Osteoblast (primary cell): ENCODE measurements at regions not wholly inside any gene's neighbourhood (a gene's known extent, or its start where the extent isn't known, plus 50 kb on each side); places are given as distances from the start of the nearest gene placed in this dataset.

Source experiments
- DNase-seq: peaks from one replicate; pipeline ENCODE4 v3.0.0; 2011; ENCODE audit warnings: low spot score, mixed read lengths; ENCODE audit not compliant: insufficient read length; ENCODE audit errors: missing footprints
- H2AFZ ChIP-seq: 2 replicates; pipeline ENCODE4 v1.6.0; 2011; ENCODE audit warnings: mild to moderate bottlenecking, low read length
- H3K27ac ChIP-seq: 2 replicates; pipeline ENCODE4 v1.5.1; 2011; ENCODE audit warnings: mild to moderate bottlenecking, low read depth, low read length, moderate library complexity
- H3K27me3 ChIP-seq: 2 replicates; pipeline ENCODE4 v1.6.0; 2012; ENCODE audit warnings: mild to moderate bottlenecking, control low read depth, inconsistent platforms, low read length, moderate library complexity; ENCODE audit not compliant: insufficient read depth
- H3K36me3 ChIP-seq: 2 replicates; pipeline ENCODE4 v1.5.1; 2011; ENCODE audit warnings: mild to moderate bottlenecking, low read length, control low read depth, moderate library complexity; ENCODE audit not compliant: insufficient read depth
- H3K4me1 ChIP-seq: 2 replicates; pipeline ENCODE4 v1.5.1; 2011; ENCODE audit warnings: mild to moderate bottlenecking, low read length, control low read depth, moderate library complexity; ENCODE audit not compliant: insufficient read depth
- H3K4me2 ChIP-seq: 2 replicates; pipeline ENCODE4 v1.6.0; 2011; ENCODE audit warnings: mild to moderate bottlenecking, low read length; ENCODE audit not compliant: insufficient read depth
- H3K4me3 ChIP-seq: fragments of 200-600 bp; sonication (generic); 3 replicates; pipeline ENCODE4 v1.5.1; 2012; ENCODE audit warnings: mild to moderate bottlenecking, low read length, inconsistent platforms; ENCODE audit not compliant: insufficient read depth
- H3K79me2 ChIP-seq: 2 replicates; pipeline ENCODE4 v1.6.0; 2012; ENCODE audit warnings: mild to moderate bottlenecking, low read length, control low read depth, inconsistent platforms; ENCODE audit not compliant: insufficient read depth
- H3K9me3 ChIP-seq: 2 replicates; pipeline ENCODE4 v1.5.1; 2011; ENCODE audit warnings: low read depth, low read length, control low read depth
- H4K20me1 ChIP-seq: 2 replicates; pipeline ENCODE4 v1.6.0; 2012; ENCODE audit warnings: mild to moderate bottlenecking, low read length, control low read depth; ENCODE audit not compliant: insufficient read depth
- TF ChIP-seq, protein P1 (sequence below): IDR thresholded peaks from 2 replicates; pipeline ENCODE4 v1.5.1; 2011; ENCODE audit warnings: mild to moderate bottlenecking, low read depth, low read length, moderate library complexity; ENCODE audit errors: extremely low read depth

GRCh38 chr4:18197467-18197866 lies 175.9 kb upstream of the LCORL start:
- no peak for DNase-seq
- Histone ChIP-seq H3K4me2 (no peak overlapping the region), H3K9me3 (no peaks in the 10 kb centered on the region), H3K27ac (no peak overlapping the region), H3K4me3 (no peak overlapping the region), H3K4me1 (no peaks in the 10 kb centered on the region), H4K20me1 (no peaks in the 10 kb centered on the region), H3K36me3 (no peaks in the 10 kb centered on the region), H3K27me3 (no peaks in the 10 kb centered on the region), H3K79me2 (no peaks in the 10 kb centered on the region), H2AFZ (no peak overlapping the region)
- TF ChIP-seq, protein P1, sequence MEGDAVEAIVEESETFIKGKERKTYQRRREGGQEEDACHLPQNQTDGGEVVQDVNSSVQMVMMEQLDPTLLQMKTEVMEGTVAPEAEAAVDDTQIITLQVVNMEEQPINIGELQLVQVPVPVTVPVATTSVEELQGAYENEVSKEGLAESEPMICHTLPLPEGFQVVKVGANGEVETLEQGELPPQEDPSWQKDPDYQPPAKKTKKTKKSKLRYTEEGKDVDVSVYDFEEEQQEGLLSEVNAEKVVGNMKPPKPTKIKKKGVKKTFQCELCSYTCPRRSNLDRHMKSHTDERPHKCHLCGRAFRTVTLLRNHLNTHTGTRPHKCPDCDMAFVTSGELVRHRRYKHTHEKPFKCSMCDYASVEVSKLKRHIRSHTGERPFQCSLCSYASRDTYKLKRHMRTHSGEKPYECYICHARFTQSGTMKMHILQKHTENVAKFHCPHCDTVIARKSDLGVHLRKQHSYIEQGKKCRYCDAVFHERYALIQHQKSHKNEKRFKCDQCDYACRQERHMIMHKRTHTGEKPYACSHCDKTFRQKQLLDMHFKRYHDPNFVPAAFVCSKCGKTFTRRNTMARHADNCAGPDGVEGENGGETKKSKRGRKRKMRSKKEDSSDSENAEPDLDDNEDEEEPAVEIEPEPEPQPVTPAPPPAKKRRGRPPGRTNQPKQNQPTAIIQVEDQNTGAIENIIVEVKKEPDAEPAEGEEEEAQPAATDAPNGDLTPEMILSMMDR, result no peak

GRCh38 chr4:18194278-18194677 lies 172.7 kb upstream of the LCORL start:
- TF ChIP-seq, protein P1, result no peak
- Histone ChIP-seq H3K27me3 (no peaks in the 10 kb centered on the region), H3K79me2 (no peaks in the 10 kb centered on the region), H3K27ac (no peak overlapping the region), H3K4me3 (no peak overlapping the region), H2AFZ (no peak overlapping the region), H4K20me1 (no peaks in the 10 kb centered on the region), H3K9me3 (no peaks in the 10 kb centered on the region), H3K4me1 (no peaks in the 10 kb centered on the region), H3K36me3 (no peaks in the 10 kb centered on the region), H3K4me2 (no peak overlapping the region)
- DNase-seq, result no peak

DNA sequence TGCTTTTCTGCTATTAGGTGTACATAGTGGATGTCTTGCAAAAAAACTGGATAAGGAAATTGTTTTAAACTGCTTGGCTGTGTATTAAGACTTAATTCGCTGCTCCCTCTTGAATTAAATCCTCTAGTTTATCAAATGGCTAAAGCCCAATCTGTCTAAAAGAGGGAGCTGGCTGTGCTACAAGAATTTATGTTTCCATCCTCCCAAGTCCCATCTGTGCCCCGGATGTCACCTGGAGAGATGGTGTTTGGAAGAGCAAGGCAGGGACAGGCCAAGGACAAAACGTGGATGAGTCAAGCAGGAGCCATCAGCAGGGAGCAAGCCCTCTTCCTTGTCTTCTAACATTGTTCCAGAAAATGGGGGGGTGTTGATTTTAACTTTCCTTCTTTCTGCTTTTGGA lies 171.3 kb upstream of the LCORL start:
- Histone ChIP-seq H3K4me3 (no peak overlapping the region), H3K4me2 (no peak overlapping the region), H3K36me3 (no peaks in the 10 kb centered on the region), H2AFZ (no peak overlapping the region), H3K9me3 (no peaks in the 10 kb centered on the region), H3K79me2 (no peaks in the 10 kb centered on the region), H3K27me3 (no peaks in the 10 kb centered on the region), H4K20me1 (no peaks in the 10 kb centered on the region), H3K4me1 (no peaks in the 10 kb centered on the region), H3K27ac (no peak overlapping the region)
- DNase-seq, result no peak
- TF ChIP-seq, protein P1, result no peak

DNA sequence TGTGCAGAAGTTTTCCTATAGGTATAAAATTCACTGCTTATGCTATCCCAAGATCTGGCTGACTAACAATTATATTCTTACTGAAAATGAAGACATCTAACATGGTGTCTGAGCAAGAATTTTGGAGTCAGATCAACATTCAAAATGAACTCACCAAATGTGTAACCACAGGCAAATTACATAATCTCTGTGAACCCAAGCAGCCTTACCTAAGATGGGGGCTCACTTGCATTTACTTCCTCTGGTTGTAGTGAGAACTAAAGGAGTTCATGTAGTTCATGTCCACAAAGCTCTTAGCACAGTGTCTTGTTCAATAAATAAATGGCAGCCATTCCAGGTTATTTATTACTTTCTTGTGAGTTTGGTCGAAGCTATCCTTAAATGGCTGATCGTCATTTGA lies 163.9 kb upstream of the LCORL start:
- H3K27me3 ChIP-seq, result no peaks in the 10 kb centered on the region
- H3K36me3 ChIP-seq, result no peaks in the 10 kb centered on the region
- no peak overlapping the region for H3K4me3 ChIP-seq
- no peak overlapping the region for H3K27ac ChIP-seq
- no peaks in the 10 kb centered on the region for H4K20me1 ChIP-seq
- no peaks in the 10 kb centered on the region for H3K9me3 ChIP-seq
- no peak overlapping the region for H3K4me2 ChIP-seq
- H3K4me1 ChIP-seq, result no peaks in the 10 kb centered on the region
- no peak overlapping the region for H2AFZ ChIP-seq
- no peak for DNase-seq
- TF ChIP-seq, protein P1, result no peak
- H3K79me2 ChIP-seq, result no peaks in the 10 kb centered on the region
